OCI-LY7 (cell line): ENCODE measurements at regions not wholly inside any gene's neighbourhood (a gene's known extent, or its start where the extent isn't known, plus 50 kb on each side); places are given as distances from the start of the nearest gene placed in this dataset.

ENCODE experiments used
- BruUV-seq: library from RNA; stranded (reverse); fragments of 400-500 nt; replicated peaks from 2 replicates; lab custom pipeline; 2021; lab: Mats Ljungman, UMichigan
- CTCF ChIA-PET: fragments of 300-600 bp; sonication (Branson Sonifier 250); formaldehyde crosslinking; loops from one replicate; lab custom pipeline; 2022; ENCODE audit warnings: antibody characterized with exemption; ENCODE audit not compliant: unreplicated experiment; lab: Charles Lee
- POLR2A ChIA-PET: fragments of 300-600 bp; sonication (Branson Sonifier 250); formaldehyde crosslinking; loops from one replicate; lab custom pipeline; 2022; ENCODE audit warnings: antibody characterized with exemption; lab: Charles Lee
- DNase-seq: peaks from one replicate; pipeline ENCODE4 v3.0.0-alpha.2; 2015; ENCODE audit warnings: low spot score
- H2AFZ ChIP-seq: fragments of 200-600 bp; sonication (generic), shearing (Covaris generic); 2 replicates; pipeline ENCODE4 v1.6.1; 2014; ENCODE audit warnings: mild to moderate bottlenecking, antibody characterized with exemption, low read length, moderate library complexity
- H3K27ac ChIP-seq: fragments of 200-600 bp; sonication (generic); 2 replicates; pipeline ENCODE4 v1.5.1; 2014; ENCODE audit warnings: mixed run types, low read depth, mild to moderate bottlenecking, moderate library complexity, low read length, inconsistent platforms; ENCODE audit not compliant: poor library complexity, severe bottlenecking
- H3K36me3 ChIP-seq: fragments of 200-600 bp; sonication (generic); 2 replicates; pipeline ENCODE4 v1.6.1; 2014; ENCODE audit warnings: mild to moderate bottlenecking, antibody characterized with exemption, low read length, moderate library complexity, mixed read lengths; ENCODE audit not compliant: insufficient read depth
- H3K4me1 ChIP-seq: fragments of 200-600 bp; sonication (generic); 2 replicates; pipeline ENCODE4 v1.5.1; 2014; ENCODE audit warnings: mild to moderate bottlenecking, low read length; ENCODE audit not compliant: insufficient read depth, poor library complexity, severe bottlenecking
- H3K4me2 ChIP-seq: fragments of 200-600 bp; sonication (generic); 2 replicates; pipeline ENCODE4 v1.6.1; 2014; ENCODE audit warnings: mild to moderate bottlenecking, low read length
- H3K4me3 ChIP-seq: fragments of 200-600 bp; sonication (generic); 2 replicates; pipeline ENCODE4 v1.5.1; 2014; ENCODE audit warnings: mild to moderate bottlenecking, low read depth, low read length; ENCODE audit not compliant: poor library complexity, severe bottlenecking
- H3K79me2 ChIP-seq: fragments of 200-600 bp; sonication (generic); 2 replicates; pipeline ENCODE4 v1.6.1; 2016; ENCODE audit warnings: low read depth, mild to moderate bottlenecking, low read length, moderate library complexity, mixed read lengths; ENCODE audit not compliant: insufficient read depth
- H3K9me2 ChIP-seq: fragments of 200-600 bp; sonication (generic); 2 replicates; pipeline ENCODE4 v1.6.1; 2016; ENCODE audit warnings: mild to moderate bottlenecking, low read length, mixed read lengths; ENCODE audit not compliant: insufficient read depth
- H3K9me3 ChIP-seq: fragments of 200-600 bp; sonication (generic); 2 replicates; pipeline ENCODE4 v1.6.1; 2014; ENCODE audit warnings: mild to moderate bottlenecking, mixed run types, low read length, mixed read lengths
- H4K20me1 ChIP-seq: fragments of 200-600 bp; sonication (generic); 2 replicates; pipeline ENCODE4 v1.6.1; 2014; ENCODE audit warnings: mild to moderate bottlenecking, antibody characterized with exemption, low read length, moderate library complexity, mixed read lengths; ENCODE audit not compliant: insufficient read depth
- CTCF ChIP-seq: fragments of 200-600 bp; sonication (generic); conservative IDR thresholded peaks from 2 replicates; pipeline ENCODE4 v1.5.1; 2014; ENCODE audit warnings: mild to moderate bottlenecking, antibody characterized with exemption, low read length, moderate library complexity, mixed read lengths
- EZH2phosphoT487 ChIP-seq: fragments of 200-600 bp; sonication (generic); IDR thresholded peaks from 2 replicates; pipeline ENCODE4 v1.6.1; 2018; ENCODE audit warnings: low read depth, borderline replicate concordance, mild to moderate bottlenecking, mixed run types, antibody characterized with exemption, low read length, moderate library complexity, mixed read lengths
- intact Hi-C: fragments of 100-400 bp; cut with micrococcal nuclease; formaldehyde crosslinking; loops from one replicate; pipeline ENCODE4 v1.10.0; 2022; ENCODE audit not compliant: unreplicated experiment

- H2AFZ ChIP-seq, result no peak overlapping the region
- H3K36me3 ChIP-seq, result no peaks in the 10 kb centered on the region
- H4K20me1 ChIP-seq, result no peaks in the 10 kb centered on the region
- BruUV-seq, result no TSS peak
- H3K4me3 ChIP-seq, result no peak overlapping the region
- POLR2A ChIA-PET, result no interaction called here
- no peaks in the 10 kb centered on the region for H3K9me2 ChIP-seq
- no peak overlapping the region for H3K4me2 ChIP-seq
- no peaks in the 10 kb centered on the region for H3K4me1 ChIP-seq
- CTCF ChIA-PET, result no interaction called here
- intact Hi-C loops, result no loop called here
- no peak for DNase-seq
- H3K9me3 ChIP-seq, result no peaks in the 10 kb centered on the region
- TF ChIP-seq EZH2phosphoT487, result no peak
- TF ChIP-seq CTCF, result no peak
- no peak overlapping the region for H3K27ac ChIP-seq
- H3K79me2 ChIP-seq, result no peaks in the 10 kb centered on the region
Measured at GRCh38 chr12:28622406-28622805, 432.1 kb downstream of the CCDC91 start.

GRCh38 chr12:28626504-28626903, 436.2 kb downstream of the CCDC91 start:
- Histone ChIP-seq H3K9me2 (no peaks in the 10 kb centered on the region), H3K27ac (no peak overlapping the region), H4K20me1 (no peaks in the 10 kb centered on the region), H3K4me2 (no peak overlapping the region), H3K9me3 (no peaks in the 10 kb centered on the region), H3K4me3 (no peak overlapping the region), H3K4me1 (no peaks in the 10 kb centered on the region), H3K36me3 (no peaks in the 10 kb centered on the region), H3K79me2 (no peaks in the 10 kb centered on the region), H2AFZ (no peak overlapping the region)
- CTCF ChIA-PET, result no interaction called here
- BruUV-seq, result no TSS peak
- no peak for DNase-seq
- POLR2A ChIA-PET, result interaction anchor here (0.5 kb wide), 1 partner anchor 1033 kb away, joined by 3 read pairs; no protein-coding TSS in a partner anchor
- intact Hi-C loops, result no loop called here
- no peak for TF ChIP-seq CTCF
- no peak for TF ChIP-seq EZH2phosphoT487

GRCh38 chr12:28629691-28630090, 439.4 kb downstream of the CCDC91 start:
- H4K20me1 ChIP-seq, result no peaks in the 10 kb centered on the region
- intact Hi-C loops, result no loop called here
- TF ChIP-seq CTCF (no peak), EZH2phosphoT487 (no peak)
- ChIA-PET CTCF (no interaction called here), POLR2A (no interaction called here)
- no peaks in the 10 kb centered on the region for H3K9me2 ChIP-seq
- H3K9me3 ChIP-seq, result no peaks in the 10 kb centered on the region
- no TSS peak for BruUV-seq
- H3K79me2 ChIP-seq, result no peaks in the 10 kb centered on the region
- no peak overlapping the region for H3K27ac ChIP-seq
- H2AFZ ChIP-seq, result no peak overlapping the region
- H3K4me1 ChIP-seq, result no peaks in the 10 kb centered on the region
- no peak overlapping the region for H3K4me3 ChIP-seq
- no peaks in the 10 kb centered on the region for H3K36me3 ChIP-seq
- H3K4me2 ChIP-seq, result no peak overlapping the region
- no peak for DNase-seq
